Kidney glomerular epithelial cell (primary cell): ENCODE measurements at regions not wholly inside any gene's neighbourhood (a gene's known extent, or its start where the extent isn't known, plus 50 kb on each side); places are given as distances from the start of the nearest gene placed in this dataset.

Experiments used
- DNase-seq: peaks from one replicate; lab custom pipeline; 2025; lab: John Stamatoyannopoulos, UW

DNA sequence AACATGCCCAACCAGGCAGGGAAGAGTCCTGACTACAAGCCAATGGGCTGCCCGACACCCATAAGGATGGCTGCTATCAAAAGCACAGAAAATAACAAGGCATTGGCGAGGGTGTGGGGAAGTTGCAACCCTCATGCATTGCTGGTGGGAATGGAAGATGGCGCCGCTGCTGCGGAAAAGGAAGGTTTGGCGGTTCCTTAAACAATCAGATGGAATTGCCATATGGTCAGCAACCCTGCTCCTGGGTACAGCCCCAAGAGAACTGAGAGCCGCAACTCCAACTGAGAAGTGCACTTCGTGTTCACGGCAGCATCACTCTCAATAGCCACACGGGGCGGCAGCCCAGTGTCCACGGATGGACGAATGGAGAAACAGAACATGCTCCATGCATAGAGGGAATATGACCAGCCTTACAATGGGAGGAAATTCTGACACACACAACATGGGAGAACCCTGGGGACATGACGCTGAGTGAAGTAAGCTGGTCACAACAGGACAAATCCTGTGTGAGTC is 193.3 kb downstream of the RBFOX3 start:
- DNase-seq = no peak

DNA sequence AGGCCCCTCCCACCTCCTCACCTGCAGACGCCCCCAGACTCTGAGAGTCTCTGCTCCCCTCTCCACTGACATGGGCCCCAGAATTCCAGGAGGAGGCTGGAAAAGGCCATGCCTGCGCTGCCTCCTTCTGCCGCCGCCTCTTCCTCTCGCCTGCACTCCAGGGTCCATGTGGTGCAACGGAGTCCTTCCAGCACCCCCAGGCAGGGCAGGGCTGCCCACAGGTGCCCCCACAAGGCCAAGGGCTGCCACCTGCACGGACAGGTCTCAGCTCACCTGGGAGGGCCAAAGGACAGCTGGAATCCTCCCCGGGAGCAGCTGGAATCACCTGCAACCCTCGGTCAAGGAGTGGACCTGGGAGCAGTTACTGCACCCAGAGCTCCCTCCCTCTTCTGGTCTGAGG is 194.9 kb downstream of the RBFOX3 start:
- DNase-seq = no peak

DNA sequence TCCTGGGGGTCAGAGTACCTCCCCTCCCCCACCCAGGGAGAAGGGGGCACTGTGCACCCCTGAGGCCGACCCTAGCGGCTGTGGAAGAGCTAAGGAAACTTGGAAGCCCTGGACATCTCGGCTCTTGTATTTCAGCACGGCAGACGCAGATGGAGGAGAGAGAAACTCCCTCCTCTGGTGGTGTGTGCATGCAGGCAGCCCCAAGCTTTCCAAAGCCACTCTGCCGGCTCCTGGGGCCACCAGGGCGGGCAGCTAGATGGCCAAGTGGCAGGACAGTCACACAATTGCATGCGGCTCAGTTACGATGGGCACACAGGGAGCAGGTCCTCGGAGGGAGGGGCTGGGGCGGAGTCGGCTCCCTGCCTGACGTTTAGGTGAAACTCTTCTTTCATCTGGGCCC is 195.5 kb downstream of the RBFOX3 start:
- no peak for DNase-seq

DNA sequence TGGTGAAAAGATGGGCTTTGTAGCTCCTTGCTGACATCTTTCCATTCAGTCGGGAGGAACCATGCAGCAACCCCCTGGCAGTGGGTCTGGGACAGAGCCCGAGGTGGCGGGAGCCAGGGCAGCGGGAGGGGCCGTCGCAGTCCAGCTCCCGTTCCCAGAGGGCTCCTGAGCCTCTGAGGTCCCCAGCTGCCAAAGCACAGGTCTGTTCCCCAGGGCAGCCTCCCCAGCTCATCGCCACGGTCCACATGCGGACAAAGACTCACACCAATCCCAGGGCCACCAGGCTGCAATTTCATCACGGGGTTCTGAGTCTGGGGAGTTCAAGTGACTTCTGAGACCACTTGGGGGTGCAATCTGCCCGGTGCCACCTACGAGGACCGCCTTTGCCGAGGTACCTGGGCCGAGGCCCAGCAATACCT is 196.0 kb downstream of the RBFOX3 start:
- no peak for DNase-seq

DNA sequence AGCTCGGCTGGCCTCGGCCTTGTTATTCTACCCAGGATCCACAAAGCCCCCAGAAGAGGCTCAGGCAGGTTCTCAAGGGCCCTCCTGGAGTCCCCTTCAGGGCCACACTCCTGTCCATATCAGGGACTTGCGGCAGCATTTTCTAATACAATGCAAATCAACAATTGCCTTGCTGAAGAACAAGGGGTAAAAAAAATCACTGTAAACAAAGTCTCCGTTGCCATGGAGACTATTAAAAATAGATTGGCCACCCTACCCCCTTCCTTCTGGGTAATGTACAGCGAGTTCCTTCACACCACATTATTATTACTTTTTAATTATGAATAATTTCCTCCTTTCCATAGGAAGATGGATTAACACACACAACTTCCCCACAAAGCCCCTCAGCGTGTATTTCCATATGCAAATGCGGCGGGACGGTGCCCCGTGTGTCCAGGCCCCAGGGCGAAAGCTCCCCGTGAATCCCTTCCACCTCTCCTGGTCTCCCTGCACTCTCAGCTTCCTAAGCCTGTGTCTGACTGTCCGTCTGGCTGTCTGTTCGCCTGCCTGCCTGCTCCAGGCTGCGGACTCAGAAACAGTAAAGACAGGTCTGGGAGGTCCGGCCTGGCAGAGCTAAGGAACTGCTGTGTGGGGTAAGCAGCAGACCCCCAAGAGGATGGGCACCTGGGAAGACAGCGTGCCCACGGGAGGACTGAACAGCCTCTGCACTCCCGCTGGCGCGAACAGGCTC is 196.6 kb downstream of the RBFOX3 start:
- no peak for DNase-seq

DNA sequence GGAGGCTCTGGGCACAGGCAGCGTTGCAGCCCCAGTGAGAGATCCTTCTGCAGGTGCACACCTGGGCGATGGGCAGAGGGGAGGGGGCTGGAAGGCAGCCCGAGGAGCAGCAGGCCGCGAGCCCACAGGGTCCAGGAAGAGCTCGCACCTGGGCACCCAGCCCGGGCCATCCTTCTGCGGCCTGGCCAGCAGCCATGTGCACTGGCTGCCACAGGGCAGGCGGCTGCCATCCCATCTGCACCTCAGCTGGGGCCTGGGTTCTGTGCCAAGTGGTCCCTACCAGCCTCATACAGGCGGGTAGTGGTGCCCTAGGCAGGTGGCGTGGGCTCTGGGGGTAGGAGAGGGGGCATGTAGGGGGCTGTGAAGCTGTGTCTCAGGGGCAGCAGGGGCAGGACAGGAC is 197.2 kb downstream of the RBFOX3 start:
- no peak for DNase-seq

DNA sequence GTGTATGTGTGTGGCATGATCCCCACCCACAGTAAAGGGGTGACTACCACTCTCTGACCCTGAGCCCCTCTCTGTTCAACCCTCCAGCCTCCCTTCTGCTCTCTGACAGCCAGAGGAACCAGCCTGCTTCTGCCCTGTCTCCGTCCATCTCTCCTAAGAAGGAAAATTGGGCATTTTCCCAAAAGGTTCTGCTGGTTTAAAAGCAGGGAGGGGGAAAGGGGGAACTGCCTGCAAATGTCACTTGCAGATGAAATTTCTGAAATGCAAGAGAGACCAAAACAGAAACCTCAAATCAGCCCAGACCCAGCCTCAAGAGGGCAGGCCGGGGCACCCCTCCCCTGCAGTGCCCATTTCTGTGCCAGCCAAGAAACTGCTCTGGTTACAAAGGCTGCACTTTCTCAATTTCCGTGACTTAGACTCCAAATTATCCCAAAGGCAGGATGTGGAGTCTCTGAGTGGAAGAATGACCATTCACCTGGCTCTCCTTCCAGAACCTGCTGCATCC is 197.9 kb downstream of the RBFOX3 start:
- no peak for DNase-seq

DNA sequence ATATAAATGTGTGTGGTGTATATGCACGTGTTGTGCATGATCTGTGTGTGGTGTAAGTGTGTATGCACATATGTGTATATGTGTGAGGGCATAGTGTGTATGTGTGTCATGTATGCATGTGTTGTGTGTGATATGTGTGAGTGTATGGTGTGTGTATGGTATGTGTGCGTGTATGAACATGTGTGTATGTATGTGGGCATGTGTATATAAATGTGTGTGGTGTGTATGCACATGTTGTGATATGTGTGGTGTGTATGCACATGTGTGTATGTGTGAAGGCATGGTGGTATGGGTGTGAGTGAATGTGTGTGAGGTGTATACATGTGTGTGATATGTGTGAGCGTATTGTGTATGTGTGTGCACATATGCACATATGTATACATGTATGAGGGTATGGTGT is 198.7 kb downstream of the RBFOX3 start:
- DNase-seq = no peak

DNA sequence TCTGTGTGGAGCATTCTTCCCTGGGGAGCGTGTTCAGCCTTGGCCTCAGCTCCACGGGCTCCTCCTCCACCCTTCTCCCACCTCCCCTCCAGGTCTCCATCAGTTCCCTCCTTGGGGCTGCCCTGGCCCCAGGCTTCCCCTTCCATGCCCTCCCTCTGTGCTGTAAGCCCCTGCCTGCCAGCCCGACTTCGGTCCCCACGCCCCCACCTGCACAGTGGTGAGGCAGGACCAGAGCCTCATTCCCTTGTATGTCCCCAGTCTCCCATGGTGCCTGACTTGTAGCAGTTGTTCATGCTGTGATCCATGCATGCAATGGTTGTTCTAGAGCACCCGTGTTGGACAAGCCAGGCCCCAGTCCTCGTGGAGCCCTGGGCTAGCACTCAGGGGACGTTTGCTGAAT is 199.4 kb downstream of the RBFOX3 start:
- no peak for DNase-seq

DNA sequence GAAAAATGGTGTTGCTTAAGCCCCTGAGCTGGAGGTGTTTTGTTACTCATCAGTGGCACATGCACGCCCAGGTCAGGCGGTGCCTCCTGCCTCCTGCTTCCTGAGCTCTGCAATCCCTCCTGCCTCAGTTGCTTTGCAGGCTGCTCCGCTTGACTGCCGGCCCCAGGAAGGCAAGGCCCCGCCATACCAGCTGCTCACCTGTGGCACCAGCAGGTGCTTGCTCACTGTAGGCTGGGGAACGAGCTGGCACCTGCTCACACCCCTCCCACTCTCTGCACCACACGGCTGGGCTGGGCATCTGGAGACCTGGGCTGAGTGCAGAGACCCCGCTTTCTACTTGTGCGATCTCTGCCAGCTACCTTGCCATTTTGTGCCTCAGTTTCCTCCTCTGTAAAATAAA is 200.2 kb downstream of the RBFOX3 start:
- DNase-seq = no peak

DNA sequence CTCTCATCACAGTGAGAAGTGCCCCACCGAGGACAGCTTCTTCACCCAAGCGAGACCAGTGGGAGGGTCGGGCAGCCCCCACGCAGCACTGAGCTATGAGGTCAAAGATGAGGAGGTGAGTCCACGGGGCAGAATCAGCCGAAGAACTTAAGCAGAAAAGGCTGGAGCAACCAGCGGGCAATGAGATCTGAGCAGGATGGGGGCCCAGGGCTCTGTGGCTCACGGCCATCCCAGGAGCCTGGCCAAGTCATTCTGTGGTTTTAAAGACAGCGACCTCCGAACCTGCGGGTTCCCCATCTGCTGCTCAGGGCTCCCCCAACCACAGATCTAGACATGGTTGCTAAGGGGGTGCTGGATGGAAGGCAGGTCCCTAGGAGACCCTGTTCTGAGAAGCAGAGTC is 202.6 kb downstream of the RBFOX3 start:
- no peak for DNase-seq

DNA sequence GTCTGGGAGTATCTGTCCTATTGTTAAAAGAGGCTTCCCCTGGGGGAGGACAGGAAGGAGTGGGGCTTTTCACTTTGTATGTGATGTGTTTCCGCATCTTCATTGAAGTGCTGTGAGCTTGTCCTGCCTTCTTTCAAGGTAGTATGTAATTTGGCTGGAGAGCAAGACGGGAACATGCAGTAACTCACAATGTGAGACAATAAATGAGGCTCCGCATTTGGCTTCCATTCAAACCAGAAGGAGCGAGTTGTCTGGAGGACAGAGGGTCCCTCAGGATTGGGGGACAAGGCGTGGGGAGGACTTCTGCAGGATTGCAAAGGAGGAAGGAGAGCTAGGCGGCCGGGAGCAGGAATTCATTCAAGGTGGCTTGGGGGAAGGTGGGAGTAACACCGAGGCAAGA is 203.5 kb downstream of the RBFOX3 start:
- no peak for DNase-seq

DNA sequence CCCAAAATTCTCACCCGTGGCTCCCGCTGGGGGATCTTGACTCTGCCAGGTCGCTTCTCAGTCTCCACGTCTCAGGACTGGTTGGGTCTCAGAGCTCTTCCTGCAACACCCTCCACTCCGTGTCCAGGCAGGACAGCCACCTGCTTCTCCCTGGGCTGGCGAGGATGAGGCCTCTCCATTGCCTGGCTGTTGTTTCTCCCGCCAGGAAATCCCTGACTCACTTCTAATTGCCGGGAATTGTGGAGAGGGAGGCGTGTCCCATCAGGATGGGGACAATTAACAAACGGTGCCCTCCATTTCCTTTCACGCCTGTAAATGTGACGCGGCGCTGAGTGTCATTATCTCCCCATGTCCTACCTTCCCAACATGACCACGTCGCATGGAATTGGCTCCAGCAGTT is 204.5 kb downstream of the RBFOX3 start:
- DNase-seq = no peak

DNA sequence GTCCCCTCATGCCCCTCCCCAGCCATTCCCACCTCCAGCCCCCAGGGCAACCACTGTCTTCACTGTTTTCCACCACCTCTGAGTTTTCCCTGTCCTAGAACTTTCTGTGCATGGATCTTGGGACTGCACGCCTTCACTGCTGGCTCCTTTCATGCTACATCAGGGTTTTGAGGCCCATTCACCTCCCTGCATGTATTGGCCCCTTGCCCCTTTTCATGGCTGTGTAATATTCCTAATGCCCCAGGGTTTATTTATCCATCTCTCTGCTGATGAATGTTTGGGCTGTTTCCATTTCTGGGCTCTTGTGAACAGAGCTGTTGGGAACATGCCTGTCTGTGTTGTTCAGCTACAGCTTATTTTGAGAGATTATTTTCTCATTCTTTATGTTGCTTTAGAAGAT is 205.0 kb downstream of the RBFOX3 start:
- no peak for DNase-seq

DNA sequence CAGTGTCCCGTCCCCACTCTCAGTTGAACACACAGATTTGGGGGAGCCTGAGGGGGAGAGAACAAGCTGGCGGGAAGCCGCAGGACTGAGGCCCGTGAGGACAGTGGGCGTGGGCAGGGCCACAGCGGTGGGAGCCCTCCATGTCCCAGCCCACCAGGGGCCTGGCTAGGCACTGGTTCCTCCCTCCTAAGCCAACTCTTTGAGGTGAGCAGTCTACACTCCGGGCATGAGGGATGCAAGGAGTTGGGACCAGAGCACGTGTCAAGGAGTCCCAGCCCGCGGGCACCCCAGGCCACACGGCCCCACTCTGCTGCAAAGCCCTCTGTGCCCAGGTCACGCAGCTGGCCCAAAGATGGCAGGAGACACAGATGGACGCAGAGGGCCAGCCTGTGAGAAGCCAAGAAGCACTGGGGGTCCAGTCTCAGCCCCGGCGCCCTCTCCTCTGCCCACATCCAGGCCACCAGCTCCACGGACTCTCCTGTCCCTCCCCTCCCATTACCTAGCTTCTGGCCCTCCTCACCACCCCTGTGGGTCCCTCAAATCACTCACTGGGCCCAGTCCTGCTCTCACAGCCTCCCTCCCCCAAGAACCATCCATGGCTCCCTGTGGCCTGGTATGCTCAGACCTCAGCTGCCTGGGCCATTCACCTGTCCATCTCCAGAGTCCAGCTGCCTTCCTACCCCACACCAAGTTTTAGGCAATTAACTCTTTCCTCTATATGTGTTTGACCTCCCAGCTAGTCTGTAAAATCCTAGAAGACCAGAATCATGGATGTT is 206.5 kb downstream of the RBFOX3 start:
- DNase-seq = no peak

DNA sequence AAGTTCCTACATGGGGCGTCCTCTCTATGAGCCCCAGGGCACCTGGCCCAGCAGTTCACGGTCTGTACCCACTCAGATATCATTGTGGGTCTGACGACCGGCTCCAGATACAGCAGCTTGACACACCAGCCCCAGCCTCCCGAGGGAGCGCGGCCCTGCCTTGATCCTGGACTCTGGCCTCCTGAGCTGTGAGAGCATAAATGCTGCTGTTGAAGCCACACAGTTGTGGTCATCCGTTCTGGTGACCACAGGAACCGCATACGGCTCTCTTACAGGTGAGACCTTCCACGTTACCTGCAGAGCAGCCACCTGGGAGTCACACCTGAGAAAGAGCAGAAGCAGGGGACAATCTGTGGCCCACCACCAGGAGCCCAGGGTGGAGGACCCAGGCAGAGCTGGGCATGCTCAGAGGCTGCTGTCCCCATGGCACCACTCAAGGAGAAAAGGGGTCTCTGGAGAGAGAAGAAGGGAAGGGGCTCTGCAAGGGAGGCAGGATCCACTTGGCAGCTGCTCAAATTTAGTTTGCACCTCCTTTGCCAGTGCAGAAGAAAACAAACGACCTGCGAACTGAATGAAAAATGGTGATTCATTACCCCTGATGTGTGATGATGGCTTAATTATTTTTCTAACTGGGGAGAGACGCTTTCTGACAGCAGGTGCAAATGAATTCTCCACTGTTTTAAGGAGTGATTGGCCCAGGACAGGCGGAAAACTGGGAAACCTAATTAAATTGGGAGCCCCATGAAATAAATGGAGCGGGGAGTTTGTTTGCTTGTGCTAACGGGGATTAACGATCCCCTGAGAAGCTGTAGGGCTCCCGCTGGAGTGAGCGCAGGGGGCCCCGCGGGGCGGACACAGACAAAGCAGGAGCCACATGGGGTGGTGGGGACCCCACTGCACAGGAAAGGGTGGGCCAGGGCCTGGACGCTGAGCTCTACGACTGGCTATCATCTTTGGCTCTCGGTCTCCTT is 208.9 kb downstream of the RBFOX3 start:
- DNase-seq = no peak

DNA sequence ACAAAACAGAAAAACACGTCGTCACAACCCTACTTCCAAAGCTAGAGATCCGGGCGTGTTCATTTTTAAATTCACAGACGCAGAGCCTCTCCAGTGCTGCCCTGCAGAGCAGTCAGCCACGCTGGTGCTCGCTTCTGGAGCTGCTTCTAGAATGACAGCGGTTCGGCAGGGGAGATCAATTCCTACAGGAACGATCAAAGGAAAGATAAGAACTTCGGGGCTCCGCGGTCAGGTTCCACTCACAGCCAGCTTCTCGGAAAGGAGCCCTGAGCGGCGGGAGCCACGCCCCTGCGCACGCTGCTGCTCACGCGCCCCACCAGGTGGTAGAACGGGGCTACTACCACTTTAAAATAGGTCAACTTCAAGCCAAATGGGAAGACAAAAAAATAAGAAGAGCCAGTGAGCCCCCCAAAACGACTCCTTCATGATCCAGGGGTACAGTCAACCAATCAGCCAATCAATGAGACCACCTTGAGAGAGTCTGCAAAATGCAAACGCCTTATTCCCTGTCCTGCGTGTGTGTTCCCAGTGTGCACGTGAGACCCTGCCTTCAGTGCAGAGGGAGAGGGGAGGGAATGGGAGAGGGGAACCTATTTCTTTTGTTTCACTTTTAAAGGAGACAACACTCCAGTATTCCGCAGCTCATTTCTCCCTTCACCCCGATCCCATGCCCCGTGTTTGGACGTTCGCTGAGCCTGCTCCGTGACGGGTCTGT is 209.7 kb downstream of the RBFOX3 start:
- DNase-seq = peak; percentile 28

DNA sequence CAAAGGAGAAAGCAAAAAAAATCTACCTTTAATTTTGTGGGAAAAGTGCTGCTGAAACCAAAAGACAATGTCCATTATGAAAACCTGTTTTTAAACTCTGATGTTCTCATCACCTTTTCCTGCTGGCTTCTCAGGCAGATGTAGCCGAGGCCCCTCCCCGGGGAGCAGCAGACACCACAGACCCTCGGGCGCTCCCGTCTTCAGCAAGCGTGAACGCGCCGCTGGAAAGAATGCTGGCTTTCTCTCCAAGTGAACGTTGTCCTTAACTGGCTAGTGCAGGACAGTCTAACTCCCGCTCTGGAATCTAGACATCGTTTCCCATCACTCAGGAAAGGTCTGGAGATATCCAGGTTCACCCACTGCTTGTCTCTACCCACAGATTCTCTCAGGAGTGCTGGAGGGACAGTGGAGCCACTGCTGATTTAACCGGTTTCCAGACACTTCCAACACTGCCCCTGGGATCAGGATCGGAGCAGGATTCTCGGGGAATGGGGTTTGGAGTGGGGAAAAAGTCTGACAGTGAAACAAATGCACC is 211.2 kb downstream of the RBFOX3 start:
- no peak for DNase-seq

DNA sequence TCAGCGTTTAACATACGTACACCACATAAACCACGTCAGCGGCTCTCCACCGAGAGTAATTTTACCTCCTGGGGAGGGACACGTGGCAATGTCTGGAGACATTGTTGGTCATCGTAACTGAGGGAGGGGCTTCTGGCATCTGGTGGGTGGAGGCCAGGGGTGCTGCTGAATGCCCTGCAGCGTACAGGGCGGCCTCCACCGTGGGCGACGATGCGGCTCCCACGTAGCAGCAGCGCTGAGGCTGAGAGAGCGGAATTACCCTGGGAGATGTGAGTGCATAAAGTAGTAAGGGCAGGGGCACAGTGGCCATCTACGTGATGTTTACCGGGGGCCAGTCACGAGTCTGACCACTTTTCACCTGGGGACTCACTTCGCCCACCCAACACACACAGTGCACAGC is 212.4 kb downstream of the RBFOX3 start:
- DNase-seq = no peak

DNA sequence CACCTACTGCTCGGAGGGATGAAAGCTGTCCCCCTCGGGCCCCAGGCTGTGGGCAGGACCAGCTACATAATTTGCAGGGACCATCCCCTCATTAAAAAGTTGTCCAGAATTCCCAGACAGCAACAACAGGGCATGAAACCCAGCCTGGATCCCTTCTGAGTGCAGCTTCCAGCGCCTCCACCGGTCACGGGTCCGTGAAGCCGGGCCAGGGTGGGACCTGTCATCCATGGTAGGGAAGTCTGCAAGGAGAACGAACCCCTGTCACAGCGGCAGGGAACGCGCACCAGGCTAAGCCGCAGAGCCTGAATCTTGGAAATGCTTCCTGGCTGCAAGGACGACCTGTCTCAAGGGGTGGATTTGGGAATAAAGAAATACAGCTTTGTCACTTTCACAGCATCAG is 214.2 kb downstream of the RBFOX3 start:
- no peak for DNase-seq

DNA sequence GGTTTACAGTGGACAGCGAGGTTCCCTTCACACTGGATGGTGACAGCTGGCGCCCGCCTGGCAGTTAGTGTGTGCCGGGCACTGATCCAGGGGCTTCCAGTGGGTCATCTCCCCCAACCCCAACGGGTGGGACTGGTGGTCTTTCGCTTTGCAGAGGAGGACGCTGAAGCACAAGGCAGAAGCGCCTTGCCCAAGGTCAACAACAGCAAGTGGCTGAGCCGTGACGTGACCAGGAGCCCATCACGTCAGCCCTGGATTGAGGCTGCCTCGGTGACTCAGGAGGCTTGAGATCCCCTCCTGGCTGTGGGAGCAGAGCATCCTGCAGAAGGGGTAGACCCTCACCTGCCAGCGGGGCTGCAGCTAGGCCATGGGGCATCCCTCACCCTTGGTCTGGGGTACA is 215.3 kb downstream of the RBFOX3 start:
- no peak for DNase-seq
